Stomach (tissue), 4 donors: ENCODE measurements at regions not wholly inside any gene's neighbourhood (a gene's known extent, or its start where the extent isn't known, plus 50 kb on each side); places are given as distances from the start of the nearest gene placed in this dataset.

Experiments used
- CTCF ChIP-seq, 7 experiments: fragments of 450-650 bp in 4 of 7; fragments of 200-600 bp in 3 of 7; sonication (generic) in 3 of 7; IDR thresholded peaks; one replicate each; pipeline ENCODE4 v1.5.1; 2016 to 2019; ENCODE audit warnings: antibody characterized with exemption in 7 of 7, control low read depth in 2 of 7, mild to moderate bottlenecking in 1 of 7
- EP300 ChIP-seq: sonication (generic); formaldehyde crosslinking; IDR thresholded peaks from one replicate; pipeline ENCODE4 v1.6.1; 2017; ENCODE audit warnings: antibody characterized with exemption
- POLR2AphosphoS5 ChIP-seq, 3 donors: sonication (generic); formaldehyde crosslinking; IDR thresholded peaks; one replicate each; pipeline ENCODE4 v1.6.1; 2016; ENCODE audit warnings: antibody characterized with exemption in 3 of 3

GRCh38 chr11:82403640-82404305 lies 329.9 kb downstream of the FAM181B start:
- TF ChIP-seq CTCF (IDR thresholded peaks at IDR 0.05) (no peak), POLR2AphosphoS5 (IDR thresholded peaks at IDR 0.05) (no peak), EP300 (no peak)
